ENCODE measurements at regions not wholly inside any gene's neighbourhood (a gene's known extent, or its start where the extent isn't known, plus 50 kb on each side); places are given as distances from the start of the nearest gene placed in this dataset.
"Not testable (repeated sequence)": the region's sequence is repeated elsewhere in the genome, so short reads cannot be mapped to it uniquely, and the experiment has no call there.

DNA sequence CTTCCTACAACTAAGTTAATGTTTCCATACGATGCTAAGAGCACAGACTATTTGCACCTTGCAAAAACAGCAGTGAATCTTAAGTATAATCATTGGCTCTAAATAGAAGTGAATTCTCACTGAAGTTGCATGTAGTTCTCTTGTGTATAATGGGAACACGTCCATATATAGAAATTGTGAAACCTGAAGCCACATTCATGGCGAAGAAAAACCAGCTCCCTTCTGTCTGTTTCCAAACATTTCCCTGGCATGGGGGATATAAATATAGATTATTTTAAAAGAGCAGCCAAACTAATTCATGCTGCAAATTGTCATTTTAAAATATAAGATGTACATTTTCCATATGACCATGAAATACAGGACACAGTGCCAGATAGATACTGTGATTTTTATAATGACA lies 71.1 kb downstream of the TRAM1L1 start:
- TF ChIP-seq, protein P1, sequence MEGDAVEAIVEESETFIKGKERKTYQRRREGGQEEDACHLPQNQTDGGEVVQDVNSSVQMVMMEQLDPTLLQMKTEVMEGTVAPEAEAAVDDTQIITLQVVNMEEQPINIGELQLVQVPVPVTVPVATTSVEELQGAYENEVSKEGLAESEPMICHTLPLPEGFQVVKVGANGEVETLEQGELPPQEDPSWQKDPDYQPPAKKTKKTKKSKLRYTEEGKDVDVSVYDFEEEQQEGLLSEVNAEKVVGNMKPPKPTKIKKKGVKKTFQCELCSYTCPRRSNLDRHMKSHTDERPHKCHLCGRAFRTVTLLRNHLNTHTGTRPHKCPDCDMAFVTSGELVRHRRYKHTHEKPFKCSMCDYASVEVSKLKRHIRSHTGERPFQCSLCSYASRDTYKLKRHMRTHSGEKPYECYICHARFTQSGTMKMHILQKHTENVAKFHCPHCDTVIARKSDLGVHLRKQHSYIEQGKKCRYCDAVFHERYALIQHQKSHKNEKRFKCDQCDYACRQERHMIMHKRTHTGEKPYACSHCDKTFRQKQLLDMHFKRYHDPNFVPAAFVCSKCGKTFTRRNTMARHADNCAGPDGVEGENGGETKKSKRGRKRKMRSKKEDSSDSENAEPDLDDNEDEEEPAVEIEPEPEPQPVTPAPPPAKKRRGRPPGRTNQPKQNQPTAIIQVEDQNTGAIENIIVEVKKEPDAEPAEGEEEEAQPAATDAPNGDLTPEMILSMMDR (conservative IDR thresholded peaks at IDR 0.05), result no peak
- Mint-ChIP-seq H3K27ac (ENCODE audit: unreplicated experiment) (no peak overlapping the region), H3K27me3 (ENCODE audit: low read depth) (no peaks in the 10 kb centered on the region), H3K9me3 (no peaks in the 10 kb centered on the region), H3K36me3 (ENCODE audit: low read depth) (no peaks in the 10 kb centered on the region), H3K4me1 (no peaks in the 10 kb centered on the region), H3K4me3 (no peak overlapping the region)
- no peak for DNase-seq (ENCODE audit: low read depth, low spot score)

DNA sequence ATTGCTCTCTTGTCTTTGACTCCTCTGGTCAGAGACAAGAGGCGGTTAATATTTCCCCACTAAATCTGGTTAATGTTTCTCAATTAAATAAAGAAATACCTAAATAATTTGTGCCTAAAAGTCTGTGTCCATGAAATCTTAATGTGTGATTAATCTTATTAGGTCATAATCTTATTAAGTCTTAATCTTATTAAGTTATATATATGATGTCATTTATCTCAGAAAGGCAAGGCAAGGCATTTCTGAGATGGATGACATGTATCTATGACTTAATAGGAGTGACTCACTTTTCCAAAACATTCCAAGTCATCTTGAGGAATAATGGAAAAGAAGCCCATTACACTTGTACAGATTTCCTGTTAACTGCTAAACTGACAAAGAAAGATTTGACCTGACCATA lies 74.7 kb downstream of the TRAM1L1 start:
- Mint-ChIP-seq H3K9me3 (no peaks in the 10 kb centered on the region), H3K27me3 (ENCODE audit: low read depth) (no peaks in the 10 kb centered on the region), H3K27ac (ENCODE audit: unreplicated experiment) (no peak overlapping the region), H3K4me3 (no peak overlapping the region), H3K36me3 (ENCODE audit: low read depth) (no peaks in the 10 kb centered on the region), H3K4me1 (no peaks in the 10 kb centered on the region)
- TF ChIP-seq, protein P1 (conservative IDR thresholded peaks at IDR 0.05), result no peak
- no peak for DNase-seq (ENCODE audit: low read depth, low spot score)

DNA sequence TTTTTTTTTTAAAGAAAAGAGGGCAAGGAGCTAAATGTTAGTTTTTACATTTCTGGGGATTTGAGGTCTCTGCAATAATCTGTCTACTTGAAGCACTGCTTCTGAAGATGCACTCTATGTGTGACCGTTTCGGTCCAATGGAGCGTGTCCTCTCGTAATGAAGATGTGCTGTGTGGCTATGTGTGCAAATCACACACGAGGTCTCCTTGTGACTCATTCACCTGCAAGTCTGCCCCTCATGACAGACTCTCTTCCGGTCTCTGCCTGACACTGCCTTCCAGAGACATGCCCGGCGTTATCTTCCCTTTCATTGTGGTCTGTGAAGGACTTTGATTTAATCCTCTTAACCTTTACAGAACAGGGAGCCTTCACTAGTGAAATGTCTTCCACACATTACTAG lies 84.3 kb downstream of the TRAM1L1 start:
- TF ChIP-seq, protein P1 (conservative IDR thresholded peaks at IDR 0.05), result no peak
- Mint-ChIP-seq H3K9me3 (no peaks in the 10 kb centered on the region), H3K36me3 (ENCODE audit: low read depth) (no peaks in the 10 kb centered on the region), H3K27me3 (ENCODE audit: low read depth) (no peaks in the 10 kb centered on the region), H3K4me3 (no peak overlapping the region), H3K4me1 (peaks cover 11% of the 10 kb centered on the region), H3K27ac (ENCODE audit: unreplicated experiment) (no peak overlapping the region)
- no peak for DNase-seq (ENCODE audit: low read depth, low spot score)

DNA sequence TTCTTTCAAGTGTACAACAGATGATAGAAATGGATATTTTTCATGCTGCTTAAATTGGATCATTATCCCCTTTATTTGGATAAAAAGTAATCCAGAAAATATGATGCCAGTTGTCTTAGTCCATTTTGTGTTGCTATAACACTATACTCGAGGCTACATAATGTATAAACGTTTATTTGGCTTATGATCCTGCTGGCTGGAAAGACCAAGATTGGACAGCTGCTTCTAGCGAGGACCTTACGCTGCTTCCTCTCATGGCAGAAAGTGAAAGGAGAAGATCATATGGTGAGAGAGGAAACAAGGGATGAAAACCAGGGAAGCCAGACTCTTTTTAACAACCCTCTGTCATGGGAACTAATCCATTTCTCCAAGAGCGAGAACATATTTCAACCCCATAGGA lies 102.7 kb downstream of the TRAM1L1 start:
- TF ChIP-seq, protein P1 (conservative IDR thresholded peaks at IDR 0.05), result no peak
- Mint-ChIP-seq H3K27me3 (ENCODE audit: low read depth) (no peaks in the 10 kb centered on the region), H3K4me1 (peaks cover 16% of the 10 kb centered on the region), H3K27ac (ENCODE audit: unreplicated experiment) (no peak overlapping the region), H3K4me3 (no peak overlapping the region), H3K9me3 (peaks cover 4% of the 10 kb centered on the region), H3K36me3 (ENCODE audit: low read depth) (no peaks in the 10 kb centered on the region)
- DNase-seq (ENCODE audit: low read depth, low spot score), result no peak

DNA sequence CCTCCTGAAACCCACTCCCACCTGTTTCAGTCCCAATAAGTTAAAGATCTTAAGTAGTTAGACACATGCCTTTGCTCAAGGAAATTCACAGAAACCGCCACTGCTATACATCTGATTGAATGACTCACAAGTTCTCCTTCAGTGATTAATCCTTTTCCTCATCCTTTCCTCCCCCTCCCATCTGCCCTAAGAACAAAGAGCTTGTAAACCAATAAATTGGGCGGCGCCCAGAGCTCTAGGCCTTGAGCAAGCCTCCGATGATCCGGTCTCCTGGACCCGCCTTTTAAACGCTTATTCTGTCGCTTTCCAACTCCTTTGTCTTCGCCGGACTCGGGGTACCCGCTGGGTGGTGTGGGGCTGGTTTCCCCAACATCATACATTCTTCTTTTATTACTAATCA lies 104.9 kb downstream of the TRAM1L1 start:
- H3K4me1 Mint-ChIP-seq, result peaks cover 13% of the 10 kb centered on the region
- DNase-seq (ENCODE audit: low read depth, low spot score); H3K36me3 Mint-ChIP-seq (ENCODE audit: low read depth); H3K4me3 Mint-ChIP-seq; H3K27me3 Mint-ChIP-seq (ENCODE audit: low read depth); H3K9me3 Mint-ChIP-seq: not testable (repeated sequence)
- H3K27ac Mint-ChIP-seq (ENCODE audit: unreplicated experiment), result peak overlapping the region; percentile 69

DNA sequence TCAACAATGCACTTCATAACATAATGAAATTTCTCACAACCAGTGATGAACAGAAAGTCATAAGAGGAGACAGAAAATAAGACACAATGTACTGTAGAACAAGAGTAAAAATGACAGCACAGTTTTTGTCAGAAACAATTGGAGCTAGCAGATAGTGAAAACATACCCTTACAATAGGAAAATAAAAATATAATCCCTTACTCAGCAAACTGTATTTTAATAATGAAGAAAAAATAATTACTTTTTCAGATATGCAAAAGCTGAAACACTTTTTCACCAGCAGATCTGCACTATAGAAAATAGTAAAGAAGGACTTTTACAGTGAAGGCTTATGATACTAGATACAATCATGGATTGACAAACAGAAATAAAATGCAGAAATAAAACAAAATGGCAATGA lies 126.3 kb downstream of the TRAM1L1 start:
- TF ChIP-seq, protein P1 (conservative IDR thresholded peaks at IDR 0.05), result no peak
- no peaks in the 10 kb centered on the region for H3K9me3 Mint-ChIP-seq
- H3K27me3 Mint-ChIP-seq (ENCODE audit: low read depth), result no peaks in the 10 kb centered on the region
- no peak for DNase-seq (ENCODE audit: low read depth, low spot score)
- H3K4me1 Mint-ChIP-seq, result peaks cover 3% of the 10 kb centered on the region
- H3K27ac Mint-ChIP-seq (ENCODE audit: unreplicated experiment), result no peak overlapping the region
- no peak overlapping the region for H3K4me3 Mint-ChIP-seq
- H3K36me3 Mint-ChIP-seq (ENCODE audit: low read depth), result no peaks in the 10 kb centered on the region
